Activated T-helper 17 cell treated with anti-CD3 and anti-CD28 coated beads, Interleukin-2, amount 50 U/mL, for 72 hours (primary cell): ENCODE measurements at regions not wholly inside any gene's neighbourhood (a gene's known extent, or its start where the extent isn't known, plus 50 kb on each side); places are given as distances from the start of the nearest gene placed in this dataset.

Experiments used
- ATAC-seq: fragments of 150-1000 bp; cut with Tn5 transposase; replicated peaks from 2 replicates; pipeline ENCODE4 v1.10.0; 2021; ENCODE audit warnings: mild to moderate bottlenecking, moderate library complexity
- H3K27ac Mint-ChIP-seq: one replicate; pipeline ENCODE4 v1.8.0; 2022; ENCODE audit warnings: mixed read lengths
- H3K27me3 Mint-ChIP-seq: one replicate; pipeline ENCODE4 v1.8.0; 2022; ENCODE audit warnings: mixed read lengths
- H3K36me3 Mint-ChIP-seq: one replicate; pipeline ENCODE4 v1.8.0; 2022; ENCODE audit warnings: low read depth, mild to moderate bottlenecking, mixed read lengths
- H3K4me1 Mint-ChIP-seq: one replicate; pipeline ENCODE4 v1.8.0; 2022; ENCODE audit warnings: mixed read lengths
- H3K4me3 Mint-ChIP-seq: one replicate; pipeline ENCODE4 v1.8.0; 2022; ENCODE audit warnings: mild to moderate bottlenecking, mixed read lengths
- H3K9me3 Mint-ChIP-seq: one replicate; pipeline ENCODE4 v1.8.0; 2022; ENCODE audit warnings: mixed read lengths

GRCh38 chr13:73911361-73911760, 222.8 kb downstream of the KLF12 start:
- H3K4me1 Mint-ChIP-seq, result peaks cover 23% of the 10 kb centered on the region
- H3K27me3 Mint-ChIP-seq, result no peaks in the 10 kb centered on the region
- H3K27ac Mint-ChIP-seq, result no peak overlapping the region
- ATAC-seq, result no peak
- H3K4me3 Mint-ChIP-seq, result no peak overlapping the region
- H3K9me3 Mint-ChIP-seq, result no peaks in the 10 kb centered on the region
- H3K36me3 Mint-ChIP-seq, result no peaks in the 10 kb centered on the region

- no peak overlapping the region for H3K4me3 Mint-ChIP-seq
- H3K4me1 Mint-ChIP-seq, result peaks cover 18% of the 10 kb centered on the region
- H3K36me3 Mint-ChIP-seq, result no peaks in the 10 kb centered on the region
- H3K27ac Mint-ChIP-seq, result no peak overlapping the region
- no peaks in the 10 kb centered on the region for H3K9me3 Mint-ChIP-seq
- no peak for ATAC-seq
- no peaks in the 10 kb centered on the region for H3K27me3 Mint-ChIP-seq
Measured at GRCh38 chr13:73910733-73911132, 223.5 kb downstream of the KLF12 start.

GRCh38 chr13:73908809-73909208, 225.4 kb downstream of the KLF12 start:
- H3K36me3 Mint-ChIP-seq, result no peaks in the 10 kb centered on the region
- H3K27ac Mint-ChIP-seq, result no peak overlapping the region
- ATAC-seq, result no peak
- no peak overlapping the region for H3K4me3 Mint-ChIP-seq
- peaks cover 13% of the 10 kb centered on the region for H3K4me1 Mint-ChIP-seq
- H3K27me3 Mint-ChIP-seq, result no peaks in the 10 kb centered on the region
- H3K9me3 Mint-ChIP-seq, result no peaks in the 10 kb centered on the region

GRCh38 chr13:73904625-73905024, 229.6 kb downstream of the KLF12 start:
- ATAC-seq, result no peak
- H3K27ac Mint-ChIP-seq, result no peak overlapping the region
- H3K36me3 Mint-ChIP-seq, result no peaks in the 10 kb centered on the region
- H3K4me3 Mint-ChIP-seq, result no peak overlapping the region
- H3K27me3 Mint-ChIP-seq, result no peaks in the 10 kb centered on the region
- no peaks in the 10 kb centered on the region for H3K9me3 Mint-ChIP-seq
- peaks cover 4% of the 10 kb centered on the region for H3K4me1 Mint-ChIP-seq

- no peaks in the 10 kb centered on the region for H3K36me3 Mint-ChIP-seq
- no peaks in the 10 kb centered on the region for H3K27me3 Mint-ChIP-seq
- no peak for ATAC-seq
- no peak overlapping the region for H3K27ac Mint-ChIP-seq
- peaks cover 4% of the 10 kb centered on the region for H3K4me1 Mint-ChIP-seq
- H3K4me3 Mint-ChIP-seq, result no peak overlapping the region
- H3K9me3 Mint-ChIP-seq, result no peaks in the 10 kb centered on the region
Measured at GRCh38 chr13:73903561-73903960, 230.6 kb downstream of the KLF12 start.

GRCh38 chr13:73902847-73903246, 231.4 kb downstream of the KLF12 start:
- H3K9me3 Mint-ChIP-seq, result no peaks in the 10 kb centered on the region
- peaks cover 9% of the 10 kb centered on the region for H3K4me1 Mint-ChIP-seq
- no peaks in the 10 kb centered on the region for H3K27me3 Mint-ChIP-seq
- no peak overlapping the region for H3K27ac Mint-ChIP-seq
- no peak overlapping the region for H3K4me3 Mint-ChIP-seq
- no peaks in the 10 kb centered on the region for H3K36me3 Mint-ChIP-seq
- no peak for ATAC-seq

- Mint-ChIP-seq H3K4me3 (no peak overlapping the region), H3K36me3 (no peaks in the 10 kb centered on the region), H3K27me3 (no peaks in the 10 kb centered on the region), H3K4me1 (peaks cover 14% of the 10 kb centered on the region), H3K9me3 (no peaks in the 10 kb centered on the region), H3K27ac (no peak overlapping the region)
- ATAC-seq, result no peak
Measured at GRCh38 chr13:73902296-73902695, 231.9 kb downstream of the KLF12 start.

GRCh38 chr13:73901324-73902068, 232.7 kb downstream of the KLF12 start:
- H3K27ac Mint-ChIP-seq, result no peak overlapping the region
- H3K27me3 Mint-ChIP-seq, result no peaks in the 10 kb centered on the region
- H3K4me3 Mint-ChIP-seq, result no peak overlapping the region
- H3K9me3 Mint-ChIP-seq, result no peaks in the 10 kb centered on the region
- H3K4me1 Mint-ChIP-seq, result peaks cover 15% of the 10 kb centered on the region
- H3K36me3 Mint-ChIP-seq, result no peaks in the 10 kb centered on the region
- ATAC-seq, result no peak

- no peak overlapping the region for H3K27ac Mint-ChIP-seq
- H3K4me1 Mint-ChIP-seq, result peaks cover 16% of the 10 kb centered on the region
- no peak for ATAC-seq
Measured at GRCh38 chr13:73900591-73900990, 233.6 kb downstream of the KLF12 start.

GRCh38 chr13:73898899-73899298, 235.3 kb downstream of the KLF12 start:
- ATAC-seq, result no peak
- Mint-ChIP-seq H3K9me3 (no peaks in the 10 kb centered on the region), H3K4me1 (peaks cover 24% of the 10 kb centered on the region), H3K27ac (no peak overlapping the region), H3K36me3 (peaks cover 3% of the 10 kb centered on the region), H3K4me3 (no peak overlapping the region), H3K27me3 (no peaks in the 10 kb centered on the region)

More at GRCh38 chr13:73900591-73900990, 233.6 kb downstream of the KLF12 start:
- Mint-ChIP-seq H3K36me3 (no peaks in the 10 kb centered on the region), H3K4me3 (no peak overlapping the region), H3K27me3 (no peaks in the 10 kb centered on the region), H3K9me3 (no peaks in the 10 kb centered on the region)

- Mint-ChIP-seq H3K27ac (peak overlapping the region; percentile 48), H3K9me3 (no peaks in the 10 kb centered on the region), H3K36me3 (peaks cover 5% of the 10 kb centered on the region), H3K27me3 (no peaks in the 10 kb centered on the region), H3K4me1 (peaks cover 27% of the 10 kb centered on the region), H3K4me3 (no peak overlapping the region)
- ATAC-seq, result no peak
Measured at GRCh38 chr13:73898276-73898675, 235.9 kb downstream of the KLF12 start.

- Mint-ChIP-seq H3K4me3 (peak overlapping the region; percentile 6), H3K27ac (peak overlapping the region; percentile 20), H3K36me3 (peaks cover 5% of the 10 kb centered on the region), H3K9me3 (no peaks in the 10 kb centered on the region), H3K27me3 (no peaks in the 10 kb centered on the region), H3K4me1 (peaks cover 27% of the 10 kb centered on the region)
- peak; percentile 63 for ATAC-seq
Measured at GRCh38 chr13:73894995-73895571, 239.1 kb downstream of the KLF12 start.

- no peaks in the 10 kb centered on the region for H3K27me3 Mint-ChIP-seq
- peaks cover 5% of the 10 kb centered on the region for H3K36me3 Mint-ChIP-seq
Measured at GRCh38 chr13:73893833-73894232, 240.4 kb downstream of the KLF12 start.

GRCh38 chr13:73891805-73892204, 242.4 kb downstream of the KLF12 start:
- Mint-ChIP-seq H3K9me3 (no peaks in the 10 kb centered on the region), H3K27ac (no peak overlapping the region), H3K36me3 (peaks cover 14% of the 10 kb centered on the region), H3K4me3 (no peak overlapping the region), H3K27me3 (no peaks in the 10 kb centered on the region), H3K4me1 (peaks cover 12% of the 10 kb centered on the region)
- ATAC-seq, result no peak

More at GRCh38 chr13:73893833-73894232, 240.4 kb downstream of the KLF12 start:
- H3K4me3 Mint-ChIP-seq, result no peak overlapping the region
- ATAC-seq, result no peak
- no peaks in the 10 kb centered on the region for H3K9me3 Mint-ChIP-seq
- H3K27ac Mint-ChIP-seq, result no peak overlapping the region
- peaks cover 26% of the 10 kb centered on the region for H3K4me1 Mint-ChIP-seq

GRCh38 chr13:73883162-73883561, 251.0 kb downstream of the KLF12 start:
- no peaks in the 10 kb centered on the region for H3K9me3 Mint-ChIP-seq
- no peak for ATAC-seq
- H3K36me3 Mint-ChIP-seq, result peaks cover 23% of the 10 kb centered on the region

More at GRCh38 chr13:73883162-73883561, 251.0 kb downstream of the KLF12 start:
- Mint-ChIP-seq H3K4me3 (no peak overlapping the region), H3K27ac (no peak overlapping the region), H3K4me1 (peaks cover 22% of the 10 kb centered on the region), H3K27me3 (no peaks in the 10 kb centered on the region)
